HEK293 (cell line): ENCODE measurements at regions not wholly inside any gene's neighbourhood (a gene's known extent, or its start where the extent isn't known, plus 50 kb on each side); places are given as distances from the start of the nearest gene placed in this dataset.

Source experiments
- CTCF ChIP-seq: fragments of 450-650 bp; formaldehyde crosslinking; IDR thresholded peaks from 2 replicates; pipeline ENCODE4 v1.5.1; 2016; ENCODE audit warnings: missing biosample characterization, missing genetic modification characterization
- PATZ1 ChIP-seq: fragments of 450-650 bp; formaldehyde crosslinking; IDR thresholded peaks from 2 replicates; pipeline ENCODE4 v1.5.1; 2016; ENCODE audit warnings: missing biosample characterization, missing genetic modification characterization
- TRIM28 ChIP-seq: IDR thresholded peaks from 2 replicates; pipeline ENCODE4 v1.6.1; 2011; ENCODE audit warnings: low read length, control low read depth, borderline replicate concordance
- YY1 ChIP-seq: fragments of 450-650 bp; formaldehyde crosslinking; IDR thresholded peaks from 2 replicates; pipeline ENCODE4 v1.5.1; 2018; ENCODE audit warnings: missing biosample characterization, missing genetic modification characterization
- ZBTB1 ChIP-seq: fragments of 450-650 bp; formaldehyde crosslinking; IDR thresholded peaks from 2 replicates; pipeline ENCODE4 v1.5.1; 2016; ENCODE audit warnings: missing biosample characterization, missing genetic modification characterization
- ZBTB49 ChIP-seq: fragments of 450-650 bp; formaldehyde crosslinking; IDR thresholded peaks from 2 replicates; pipeline ENCODE4 v1.5.1; 2016; ENCODE audit warnings: missing biosample characterization, missing genetic modification characterization, low read depth
- ZBTB7A ChIP-seq: fragments of 450-650 bp; formaldehyde crosslinking; IDR thresholded peaks from 2 replicates; pipeline ENCODE4 v1.5.1; 2016; ENCODE audit warnings: low read depth, missing biosample characterization, missing genetic modification characterization
- ZBTB8A ChIP-seq: fragments of 450-650 bp; formaldehyde crosslinking; IDR thresholded peaks from 2 replicates; pipeline ENCODE4 v1.5.1; 2016; ENCODE audit warnings: missing biosample characterization, missing genetic modification characterization
- ZNF132 ChIP-seq: fragments of 450-650 bp; formaldehyde crosslinking; IDR thresholded peaks from 2 replicates; pipeline ENCODE4 v1.5.1; 2017; ENCODE audit warnings: missing biosample characterization, missing genetic modification characterization, borderline replicate concordance
- ZNF146 ChIP-seq: fragments of 450-650 bp; formaldehyde crosslinking; IDR thresholded peaks from 2 replicates; pipeline ENCODE4 v1.5.1; 2016; ENCODE audit warnings: missing biosample characterization, missing genetic modification characterization
- ZNF175 ChIP-seq: fragments of 450-650 bp; formaldehyde crosslinking; IDR thresholded peaks from 2 replicates; pipeline ENCODE4 v1.5.1; 2016; ENCODE audit warnings: missing biosample characterization, missing genetic modification characterization
- ZNF561 ChIP-seq: fragments of 450-650 bp; IDR thresholded peaks from 2 replicates; pipeline ENCODE4 v1.5.1; 2018; ENCODE audit warnings: missing biosample characterization, missing genetic modification characterization, borderline replicate concordance
- ZNF585B ChIP-seq: fragments of 450-650 bp; formaldehyde crosslinking; IDR thresholded peaks from 2 replicates; pipeline ENCODE4 v1.5.1; 2016; ENCODE audit warnings: missing biosample characterization, missing genetic modification characterization

GRCh38 chr3:64327100-64327804, 102.0 kb upstream of the PRICKLE2 start:
- TF ChIP-seq CTCF (tag by site-specific recombination) (no peak), ZBTB8A (no peak), ZNF132 (tag by site-specific recombination) (no peak), ZBTB7A (tag by site-specific recombination) (no peak), ZNF585B (tag by site-specific recombination) (no peak), ZBTB1 (tag by site-specific recombination) (no peak), ZNF146 (tag by site-specific recombination) (no peak), PATZ1 (tag by site-specific recombination) (no peak), ZNF561 (tag by site-specific recombination) (no peak), ZBTB49 (no peak), ZNF175 (no peak), YY1 (tag by site-specific recombination) (no peak), TRIM28 (no peak)
